GM18511 (cell line): ENCODE measurements at regions not wholly inside any gene's neighbourhood (a gene's known extent, or its start where the extent isn't known, plus 50 kb on each side); places are given as distances from the start of the nearest gene placed in this dataset.

Experiments used
- ATAC-seq: cut with Tn5 transposase; IDR thresholded peaks from one replicate; pipeline ENCODE4 v1.9.1; 2021; ENCODE audit warnings: mild to moderate bottlenecking, moderate library complexity; ENCODE audit not compliant: unreplicated experiment

DNA sequence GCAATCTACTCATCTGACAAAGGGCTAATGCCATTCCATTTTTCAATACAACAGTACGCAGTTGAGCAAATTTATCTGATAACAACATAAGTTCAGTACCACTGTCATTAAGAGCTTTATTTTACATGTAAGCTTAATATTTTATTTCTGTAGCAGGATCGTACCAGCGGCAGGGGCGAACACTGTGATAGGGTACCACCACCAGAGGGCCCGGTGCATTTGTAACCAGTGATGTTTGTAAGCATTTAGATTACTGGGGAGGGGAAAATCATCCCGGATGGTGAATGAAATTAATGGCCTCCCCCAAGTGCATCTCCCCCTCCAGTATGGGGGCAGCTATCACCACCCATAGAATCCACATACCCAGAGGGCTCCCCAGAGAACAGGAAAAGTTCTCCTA lies 179.0 kb downstream of the ADGRA3 start:
- no peak for ATAC-seq

- no peak for ATAC-seq
Measured at GRCh38 chr4:22334155-22334554, 181.7 kb downstream of the ADGRA3 start.

- ATAC-seq: no peak
Measured at GRCh38 chr4:22324422-22324821, 191.4 kb downstream of the ADGRA3 start.

DNA sequence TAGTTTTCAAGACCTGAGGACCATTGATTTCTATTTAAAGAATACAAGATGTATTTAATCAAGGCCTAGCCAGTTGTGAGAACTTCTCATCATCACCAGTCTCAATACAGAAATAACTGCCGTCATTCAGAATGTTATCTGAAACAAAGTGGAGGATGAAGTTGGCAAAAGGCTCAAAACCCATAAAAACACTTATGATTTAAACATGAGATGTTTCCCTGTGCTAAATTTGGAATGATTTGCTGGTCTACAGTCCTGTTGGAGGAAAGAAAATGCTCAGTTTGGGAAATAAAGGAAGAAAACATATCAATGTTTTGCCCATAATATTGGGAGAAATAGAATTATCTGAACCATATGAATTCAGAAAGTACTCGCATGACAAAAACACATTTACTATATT lies 192.2 kb downstream of the ADGRA3 start:
- no peak for ATAC-seq

- ATAC-seq: no peak
Measured at GRCh38 chr4:22322996-22323395, 192.9 kb downstream of the ADGRA3 start.

- ATAC-seq: no peak
Measured at GRCh38 chr4:22315628-22316027, 200.2 kb downstream of the ADGRA3 start.

GRCh38 chr4:22313976-22314375 lies 201.9 kb downstream of the ADGRA3 start:
- no peak for ATAC-seq

GRCh38 chr4:22312113-22312512 lies 203.8 kb downstream of the ADGRA3 start:
- ATAC-seq: no peak

- no peak for ATAC-seq
Measured at GRCh38 chr4:22301253-22301652, 214.6 kb downstream of the ADGRA3 start.

- no peak for ATAC-seq
Measured at GRCh38 chr4:22299678-22300077, 216.2 kb downstream of the ADGRA3 start.

GRCh38 chr4:22287631-22288030 lies 228.2 kb downstream of the ADGRA3 start:
- ATAC-seq: no peak

DNA sequence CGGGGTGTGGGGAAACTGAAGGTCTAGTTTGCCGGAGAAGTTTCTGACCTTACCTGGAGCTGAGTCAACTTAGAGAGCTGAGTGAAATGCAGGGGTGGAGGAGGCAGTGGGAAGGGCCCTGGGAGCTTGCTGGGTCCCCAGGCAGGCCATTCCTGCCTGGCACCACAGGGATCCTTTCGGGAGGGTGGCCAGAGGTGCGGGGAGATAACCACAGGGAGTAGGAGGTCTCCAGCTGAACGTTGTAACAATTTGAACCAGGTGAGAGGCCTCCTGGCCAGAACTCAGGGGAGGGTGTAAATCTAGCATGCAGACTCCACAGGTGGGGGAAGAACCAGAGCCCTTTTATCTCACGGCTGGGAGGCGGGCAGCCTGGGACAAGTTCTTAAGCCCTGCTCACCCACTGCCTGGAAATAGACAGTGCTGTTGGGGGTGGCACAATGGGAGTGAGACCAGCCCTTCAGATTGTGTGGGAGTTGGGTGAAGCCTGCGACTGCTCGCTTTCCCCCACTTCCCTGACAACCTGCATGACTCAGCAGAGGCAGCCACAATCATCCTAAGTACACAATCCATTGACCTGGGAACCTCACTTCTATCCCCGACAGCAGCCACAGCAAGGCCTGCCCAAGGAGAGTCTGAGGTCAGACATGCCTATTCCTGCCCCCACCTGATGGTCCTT lies 247.4 kb downstream of the ADGRA3 start:
- ATAC-seq: no peak

DNA sequence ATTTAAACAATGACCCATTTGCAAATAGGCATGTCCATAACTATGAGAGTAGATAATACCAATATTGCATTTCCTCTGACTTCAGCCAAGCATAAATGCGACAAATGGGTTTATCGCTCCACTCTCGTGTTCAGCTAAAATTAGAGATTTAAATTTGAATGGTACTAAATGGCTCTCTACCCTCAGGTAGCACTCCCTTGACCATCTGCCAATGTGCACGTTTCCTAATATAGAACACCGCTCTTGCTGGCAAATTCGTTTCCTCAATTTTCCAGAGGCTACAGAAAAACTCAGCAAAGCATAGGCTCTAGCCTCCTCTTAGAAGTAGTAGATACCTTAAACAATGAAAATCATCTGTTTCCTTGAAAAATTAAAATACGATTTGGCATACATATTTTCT lies 251.6 kb downstream of the ADGRA3 start:
- no peak for ATAC-seq

DNA sequence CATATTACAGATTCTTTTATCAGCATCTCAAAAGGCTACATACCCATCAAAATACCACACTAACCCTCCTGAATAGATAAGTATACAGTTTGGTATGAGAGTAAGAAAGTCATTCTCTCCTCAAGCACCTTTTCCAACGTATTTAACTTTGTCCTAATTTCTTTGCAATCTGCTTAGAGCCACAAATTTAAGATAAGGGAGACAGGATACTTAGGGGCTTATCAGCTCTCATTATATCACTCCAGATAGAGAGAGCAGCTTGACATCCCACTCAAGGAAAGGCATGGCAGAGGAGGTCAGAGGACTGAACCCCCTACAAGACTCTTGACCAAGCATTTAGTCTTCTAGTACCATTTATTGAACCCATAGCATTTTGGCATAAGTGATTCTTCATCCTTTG lies 262.4 kb downstream of the ADGRA3 start:
- ATAC-seq: no peak

- no peak for ATAC-seq
Measured at GRCh38 chr4:22246847-22247246, 269.0 kb downstream of the ADGRA3 start.

GRCh38 chr4:22245294-22245693 lies 270.6 kb downstream of the ADGRA3 start:
- ATAC-seq: no peak

GRCh38 chr4:22241415-22241814 lies 274.5 kb downstream of the ADGRA3 start:
- ATAC-seq: no peak

DNA sequence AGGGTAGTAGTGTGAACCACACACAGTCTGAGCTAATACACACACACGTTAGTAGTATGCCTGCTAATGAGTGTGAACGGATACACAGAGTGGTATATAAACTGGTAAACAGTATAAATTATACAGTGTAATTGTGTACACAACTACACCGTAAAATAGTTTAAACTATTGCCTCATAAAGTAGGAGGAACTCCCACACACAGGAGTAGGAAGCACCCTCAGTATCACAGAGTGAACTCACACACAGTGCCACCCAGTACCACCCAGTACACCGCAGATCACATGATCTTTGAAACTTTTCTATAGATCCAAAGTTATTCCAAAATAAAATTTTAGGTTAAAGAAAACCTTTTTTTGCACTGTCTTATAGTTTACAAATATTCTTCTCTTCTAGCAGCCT lies 275.1 kb downstream of the ADGRA3 start:
- no peak for ATAC-seq

GRCh38 chr4:22238742-22239141 lies 277.1 kb downstream of the ADGRA3 start:
- no peak for ATAC-seq

DNA sequence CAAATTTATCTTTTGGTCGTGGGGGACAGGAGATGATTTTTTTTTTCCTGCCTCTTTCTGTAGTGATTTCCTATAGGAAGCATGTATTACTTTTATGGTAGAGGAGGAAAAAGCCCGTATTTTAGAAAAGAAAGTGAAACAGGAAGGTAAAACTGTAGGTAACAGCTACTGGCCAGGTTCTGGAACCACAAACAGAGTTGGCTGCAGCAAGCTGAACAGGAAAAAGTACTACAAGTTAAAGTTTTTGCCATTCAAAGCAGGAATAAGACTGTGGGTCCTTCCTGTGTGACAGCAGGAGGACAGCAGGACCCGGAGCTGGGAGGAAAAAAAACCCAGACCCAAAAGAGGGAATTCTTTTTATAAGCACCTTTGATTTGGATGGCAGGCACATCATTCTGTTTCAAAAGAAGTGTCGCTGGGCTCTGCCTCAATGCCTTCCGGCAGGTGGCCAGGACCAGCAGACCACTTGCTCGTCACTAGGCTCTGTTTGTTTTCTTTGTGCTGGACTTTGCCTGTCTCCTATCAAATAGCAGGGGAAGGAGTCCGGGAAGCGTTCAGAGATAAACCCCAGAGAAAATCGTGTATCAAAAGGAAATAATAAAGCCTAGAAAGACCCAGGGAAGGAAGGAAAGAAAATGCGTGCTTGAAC lies 277.9 kb downstream of the ADGRA3 start:
- ATAC-seq: no peak

- no peak for ATAC-seq
Measured at GRCh38 chr4:22237155-22237751, 278.6 kb downstream of the ADGRA3 start.

GRCh38 chr4:22235698-22236097 lies 280.2 kb downstream of the ADGRA3 start:
- ATAC-seq: no peak
